GM12873 (cell line): ENCODE measurements at regions not wholly inside any gene's neighbourhood (a gene's known extent, or its start where the extent isn't known, plus 50 kb on each side); places are given as distances from the start of the nearest gene placed in this dataset.

Experiments
- TF ChIP-seq, protein P1 (sequence below): IDR thresholded peaks from 2 replicates; pipeline ENCODE4 v1.5.1; 2012; ENCODE audit warnings: low read depth, mild to moderate bottlenecking, moderate library complexity, low read length, control low read depth; ENCODE audit not compliant: insufficient read depth; ENCODE audit errors: missing control alignments

DNA sequence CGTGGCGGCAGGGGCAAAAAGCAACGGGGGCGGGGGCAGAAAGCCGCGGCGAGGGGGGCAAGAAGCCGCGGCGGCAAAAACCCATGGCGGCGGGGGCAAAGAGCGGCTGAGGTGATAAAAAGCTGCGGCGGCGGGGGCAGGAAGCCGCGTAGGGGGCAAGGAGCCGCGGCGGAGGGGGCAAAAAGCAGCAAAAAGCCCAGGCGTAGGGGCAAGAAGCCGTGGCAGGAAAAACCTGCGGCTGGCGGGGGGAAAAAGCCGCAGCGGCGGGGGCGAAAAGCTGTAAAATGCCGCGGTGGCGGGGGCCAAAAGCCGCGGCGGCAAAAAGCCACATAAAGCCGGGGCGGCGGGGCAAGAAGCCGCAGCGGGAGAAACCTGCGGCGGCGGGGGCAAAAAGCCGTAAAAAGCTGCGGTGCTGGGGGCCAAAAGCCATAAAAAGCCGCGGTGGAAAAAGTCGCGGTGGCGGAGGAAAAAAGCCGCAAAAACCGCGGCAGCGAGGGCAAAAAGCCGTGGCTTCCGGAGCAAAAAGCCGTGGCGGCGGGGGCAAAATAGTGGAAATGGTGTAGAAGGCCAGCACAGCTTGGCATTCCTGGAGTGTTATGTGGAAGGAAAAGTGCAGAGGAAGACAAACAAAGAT lies 487.8 kb downstream of the ZNF33B start:
- TF ChIP-seq, protein P1, sequence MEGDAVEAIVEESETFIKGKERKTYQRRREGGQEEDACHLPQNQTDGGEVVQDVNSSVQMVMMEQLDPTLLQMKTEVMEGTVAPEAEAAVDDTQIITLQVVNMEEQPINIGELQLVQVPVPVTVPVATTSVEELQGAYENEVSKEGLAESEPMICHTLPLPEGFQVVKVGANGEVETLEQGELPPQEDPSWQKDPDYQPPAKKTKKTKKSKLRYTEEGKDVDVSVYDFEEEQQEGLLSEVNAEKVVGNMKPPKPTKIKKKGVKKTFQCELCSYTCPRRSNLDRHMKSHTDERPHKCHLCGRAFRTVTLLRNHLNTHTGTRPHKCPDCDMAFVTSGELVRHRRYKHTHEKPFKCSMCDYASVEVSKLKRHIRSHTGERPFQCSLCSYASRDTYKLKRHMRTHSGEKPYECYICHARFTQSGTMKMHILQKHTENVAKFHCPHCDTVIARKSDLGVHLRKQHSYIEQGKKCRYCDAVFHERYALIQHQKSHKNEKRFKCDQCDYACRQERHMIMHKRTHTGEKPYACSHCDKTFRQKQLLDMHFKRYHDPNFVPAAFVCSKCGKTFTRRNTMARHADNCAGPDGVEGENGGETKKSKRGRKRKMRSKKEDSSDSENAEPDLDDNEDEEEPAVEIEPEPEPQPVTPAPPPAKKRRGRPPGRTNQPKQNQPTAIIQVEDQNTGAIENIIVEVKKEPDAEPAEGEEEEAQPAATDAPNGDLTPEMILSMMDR: no peak

DNA sequence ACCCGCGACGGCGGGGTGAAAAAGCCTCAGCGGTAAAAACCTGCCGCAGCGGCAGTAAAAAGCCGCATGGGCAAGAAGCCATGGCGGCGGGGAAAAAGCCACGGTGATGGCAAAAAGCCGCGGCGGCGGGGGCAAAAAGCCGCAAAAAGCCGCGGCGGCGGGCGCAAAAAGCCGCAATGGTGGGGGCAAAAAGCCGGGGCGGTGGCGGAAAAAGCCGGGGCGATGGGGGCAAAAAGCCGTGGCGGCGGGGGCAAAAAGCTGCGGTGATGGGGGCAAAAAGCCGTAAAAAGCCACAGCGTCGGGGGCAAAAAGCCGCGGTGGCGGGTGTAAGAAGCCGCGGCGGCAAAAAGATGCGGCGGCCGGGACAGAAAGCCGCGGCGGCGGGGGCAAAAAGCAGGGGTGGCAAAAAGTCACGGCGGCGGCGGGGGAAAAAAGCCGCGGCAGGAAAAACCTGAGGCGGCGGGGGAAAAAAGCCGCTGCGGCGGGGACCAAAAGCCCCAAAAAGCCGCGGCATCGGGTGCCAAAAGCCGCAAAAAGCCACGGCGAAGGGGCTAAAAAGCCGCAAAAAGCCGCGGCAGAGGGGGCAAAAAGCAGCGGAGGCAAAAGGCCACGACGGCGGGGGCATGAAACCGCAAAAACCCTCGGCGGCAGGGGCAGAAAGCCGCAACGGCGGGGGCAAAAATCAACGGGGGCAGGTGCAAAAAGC lies 488.5 kb downstream of the ZNF33B start:
- TF ChIP-seq, protein P1: no peak

DNA sequence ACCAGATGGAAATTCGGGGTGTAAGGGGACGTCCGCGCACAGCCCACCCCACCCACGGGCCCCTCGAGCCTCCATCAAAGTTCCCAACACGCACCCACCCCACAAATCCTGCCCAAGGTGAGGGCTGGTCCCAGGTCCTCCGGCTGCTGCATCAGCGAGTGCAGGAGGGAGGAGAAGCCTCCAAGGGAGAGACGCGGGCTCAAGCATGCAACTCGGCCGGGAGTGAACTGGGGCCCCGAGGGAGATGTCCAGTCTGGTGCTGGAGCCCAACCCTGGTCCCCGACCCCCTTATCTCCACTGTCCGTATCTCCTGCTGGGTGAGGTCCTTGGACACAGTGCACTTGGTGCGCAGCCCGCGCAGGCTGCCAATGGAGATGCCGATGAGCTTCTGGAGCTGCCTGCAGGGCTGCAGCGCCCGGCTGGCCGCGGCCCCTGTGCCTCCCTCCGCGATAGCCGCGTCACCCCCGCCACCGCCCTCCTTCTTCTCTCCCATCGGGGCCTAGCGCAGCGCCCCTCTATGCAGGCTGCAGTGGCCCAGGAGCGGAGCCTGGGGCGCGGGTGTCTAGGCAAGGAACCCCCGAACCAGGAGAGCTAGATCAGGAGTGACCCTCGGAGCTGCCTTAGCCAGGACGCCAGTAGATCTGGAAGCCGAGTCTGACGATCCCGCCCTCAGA lies 489.2 kb downstream of the ZNF33B start:
- TF ChIP-seq, protein P1: no peak

DNA sequence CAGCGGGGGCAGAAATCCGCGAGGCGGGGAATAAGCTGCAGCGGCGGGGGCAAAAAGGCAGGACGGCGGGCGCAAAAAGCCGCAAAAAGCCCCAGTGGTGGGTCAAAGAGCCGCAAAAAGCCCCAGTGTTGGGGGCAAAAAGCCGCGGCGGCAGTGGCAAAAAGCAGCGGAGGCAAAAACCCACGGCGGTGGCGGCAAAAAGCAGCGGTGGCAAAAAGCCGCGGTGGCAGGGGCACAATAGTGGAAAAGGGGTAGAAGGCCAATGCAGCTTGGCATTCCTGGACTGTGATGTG lies 525.3 kb downstream of the ZNF33B start:
- TF ChIP-seq, protein P1: no peak

DNA sequence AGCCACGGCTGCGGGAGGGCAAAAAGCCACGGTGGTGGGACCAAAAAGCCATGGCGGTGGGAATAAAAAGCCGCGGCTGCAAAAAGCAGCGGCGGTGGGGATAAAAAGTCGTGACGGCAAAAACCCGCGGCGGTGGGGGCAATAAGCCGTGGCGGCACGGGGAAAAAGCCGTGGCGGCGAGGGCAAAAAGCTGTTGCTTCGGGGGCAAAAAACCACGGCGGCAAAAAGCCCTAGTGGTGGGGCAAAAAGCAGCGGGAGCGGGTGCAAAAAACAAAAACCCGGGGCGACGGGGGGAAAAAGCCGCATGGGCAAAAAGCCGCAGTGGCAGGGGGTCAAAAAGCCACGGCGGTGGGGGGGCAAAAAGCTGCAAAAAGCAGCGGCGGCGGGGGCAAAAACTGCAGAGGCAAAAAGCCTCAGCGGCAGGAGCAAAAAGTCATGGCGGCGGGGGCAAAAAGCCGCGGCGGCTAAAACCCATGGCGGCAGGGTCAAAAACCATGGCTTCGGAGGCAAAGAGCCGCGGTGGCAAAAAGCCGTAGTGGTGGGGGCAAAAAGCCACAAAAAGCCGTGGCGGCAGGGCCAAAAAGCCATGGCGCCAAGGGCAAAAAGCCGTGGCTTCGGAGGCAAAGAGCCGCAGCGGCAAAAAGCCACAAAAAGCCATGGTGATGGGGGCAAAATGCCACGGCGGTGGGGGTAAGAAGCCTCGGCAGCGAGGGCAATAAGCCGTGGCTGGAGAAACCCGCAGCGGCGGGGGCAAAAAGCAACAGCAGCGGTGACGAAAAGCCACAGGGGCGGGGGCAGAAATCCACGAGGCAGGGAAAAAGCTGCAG lies 525.8 kb downstream of the ZNF33B start:
- TF ChIP-seq, protein P1: no peak

DNA sequence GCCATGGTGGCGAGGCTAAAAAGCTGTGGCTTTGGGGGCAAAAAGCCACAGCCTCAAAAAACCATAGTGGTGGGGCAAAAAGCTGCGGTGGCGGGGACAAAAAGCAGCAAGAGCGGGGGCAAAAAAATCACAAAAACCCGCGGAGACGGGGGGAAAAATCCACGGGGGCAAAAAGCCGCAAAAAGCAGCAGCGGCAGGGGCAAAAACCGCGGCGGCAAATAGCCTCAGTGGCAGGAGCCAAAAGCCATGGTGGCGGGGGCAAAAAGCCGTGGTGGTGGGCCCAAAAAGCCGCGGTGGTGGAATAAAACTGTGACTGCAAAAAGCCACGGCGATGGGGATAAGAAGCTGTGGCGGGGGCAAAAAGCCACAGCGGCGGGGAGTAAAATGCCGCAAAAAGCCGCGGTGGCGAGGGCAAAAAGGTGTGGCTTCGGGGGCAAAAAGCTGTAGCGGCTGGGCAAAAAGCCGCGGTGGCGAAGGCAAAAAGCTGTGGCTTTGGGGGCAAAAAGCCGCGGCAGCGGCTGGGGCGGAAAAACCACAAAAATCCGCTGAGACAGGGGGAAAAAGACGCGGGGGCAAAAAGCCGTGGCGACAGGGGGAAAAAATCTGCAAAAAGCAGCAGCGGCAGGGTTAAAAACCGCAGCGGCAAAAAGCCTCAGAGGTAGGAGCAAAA lies 526.6 kb downstream of the ZNF33B start:
- TF ChIP-seq, protein P1: no peak

DNA sequence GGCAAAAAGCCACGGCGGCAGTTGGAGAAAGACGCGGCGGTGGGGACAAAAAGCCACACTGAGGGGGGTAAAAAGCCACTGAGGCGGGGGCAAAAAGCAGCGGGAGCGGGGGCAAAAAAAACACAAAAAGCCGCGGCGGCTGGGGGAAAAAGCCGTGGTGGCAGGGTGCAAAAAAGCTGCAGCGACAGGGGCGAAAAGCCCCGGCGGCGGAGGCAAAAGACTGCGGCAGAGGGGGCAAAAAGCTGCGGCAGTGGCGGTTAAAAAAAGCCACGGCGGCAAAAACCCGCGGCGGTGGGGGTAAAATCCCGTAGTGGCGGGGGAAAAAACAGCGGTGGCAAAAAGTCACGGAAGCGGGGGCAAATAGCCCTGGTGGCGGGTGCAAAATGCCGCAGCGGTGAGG lies 527.3 kb downstream of the ZNF33B start:
- TF ChIP-seq, protein P1: no peak
